ENCODE measurements at regions not wholly inside any gene's neighbourhood (a gene's known extent, or its start where the extent isn't known, plus 50 kb on each side); places are given as distances from the start of the nearest gene placed in this dataset.

- H3K4me3 Mint-ChIP-seq (ENCODE audit: unreplicated experiment), result no peak overlapping the region
Measured at GRCh38 chr11:45597097-45597496, 68.3 kb downstream of the CHST1 start.

GRCh38 chr11:45596571-45596970, 68.9 kb downstream of the CHST1 start:
- H3K27ac Mint-ChIP-seq (ENCODE audit: unreplicated experiment), result no peak overlapping the region
- no peak overlapping the region for H3K4me3 Mint-ChIP-seq (ENCODE audit: unreplicated experiment)
- H3K4me1 Mint-ChIP-seq (ENCODE audit: unreplicated experiment), result no peaks in the 10 kb centered on the region
- no peak for TF ChIP-seq CTCF (IDR thresholded peaks at IDR 0.05)
- no peaks in the 10 kb centered on the region for H3K36me3 Mint-ChIP-seq (ENCODE audit: unreplicated experiment)
- peaks cover 13% of the 10 kb centered on the region for H3K27me3 Mint-ChIP-seq (ENCODE audit: unreplicated experiment)
- DNase-seq (ENCODE audit: extremely low spot score, unreplicated experiment), result no peak
- no peaks in the 10 kb centered on the region for H3K9me3 Mint-ChIP-seq (ENCODE audit: unreplicated experiment)

More at GRCh38 chr11:45597097-45597496, 68.3 kb downstream of the CHST1 start:
- DNase-seq (ENCODE audit: extremely low spot score, unreplicated experiment), result no peak
- Mint-ChIP-seq H3K9me3 (ENCODE audit: unreplicated experiment) (no peaks in the 10 kb centered on the region), H3K4me1 (ENCODE audit: unreplicated experiment) (no peaks in the 10 kb centered on the region), H3K27me3 (ENCODE audit: unreplicated experiment) (peaks cover 16% of the 10 kb centered on the region), H3K27ac (ENCODE audit: unreplicated experiment) (no peak overlapping the region), H3K36me3 (ENCODE audit: unreplicated experiment) (no peaks in the 10 kb centered on the region)
- no peak for TF ChIP-seq CTCF (IDR thresholded peaks at IDR 0.05)

- H3K4me3 Mint-ChIP-seq (ENCODE audit: unreplicated experiment), result no peak overlapping the region
- no peak for DNase-seq (ENCODE audit: extremely low spot score, unreplicated experiment)
- no peak for TF ChIP-seq CTCF (IDR thresholded peaks at IDR 0.05)
- no peak overlapping the region for H3K27ac Mint-ChIP-seq (ENCODE audit: unreplicated experiment)
- H3K4me1 Mint-ChIP-seq (ENCODE audit: unreplicated experiment), result no peaks in the 10 kb centered on the region
- no peaks in the 10 kb centered on the region for H3K9me3 Mint-ChIP-seq (ENCODE audit: unreplicated experiment)
- H3K27me3 Mint-ChIP-seq (ENCODE audit: unreplicated experiment), result peaks cover 6% of the 10 kb centered on the region
- no peaks in the 10 kb centered on the region for H3K36me3 Mint-ChIP-seq (ENCODE audit: unreplicated experiment)
Measured at GRCh38 chr11:45593992-45594391, 71.4 kb downstream of the CHST1 start.

- Mint-ChIP-seq H3K9me3 (ENCODE audit: unreplicated experiment) (no peaks in the 10 kb centered on the region), H3K4me3 (ENCODE audit: unreplicated experiment) (no peak overlapping the region), H3K36me3 (ENCODE audit: unreplicated experiment) (no peaks in the 10 kb centered on the region), H3K27me3 (ENCODE audit: unreplicated experiment) (peaks cover 10% of the 10 kb centered on the region), H3K27ac (ENCODE audit: unreplicated experiment) (no peak overlapping the region), H3K4me1 (ENCODE audit: unreplicated experiment) (no peaks in the 10 kb centered on the region)
- no peak for TF ChIP-seq CTCF (IDR thresholded peaks at IDR 0.05)
- DNase-seq (ENCODE audit: extremely low spot score, unreplicated experiment), result no peak
Measured at GRCh38 chr11:45592636-45593035, 72.8 kb downstream of the CHST1 start.

GRCh38 chr11:45590743-45591142, 74.7 kb downstream of the CHST1 start:
- no peak for TF ChIP-seq CTCF (IDR thresholded peaks at IDR 0.05)
- no peak overlapping the region for H3K4me3 Mint-ChIP-seq (ENCODE audit: unreplicated experiment)
- peaks cover 13% of the 10 kb centered on the region for H3K27me3 Mint-ChIP-seq (ENCODE audit: unreplicated experiment)
- no peaks in the 10 kb centered on the region for H3K4me1 Mint-ChIP-seq (ENCODE audit: unreplicated experiment)
- H3K27ac Mint-ChIP-seq (ENCODE audit: unreplicated experiment), result no peak overlapping the region
- DNase-seq (ENCODE audit: extremely low spot score, unreplicated experiment), result no peak
- H3K9me3 Mint-ChIP-seq (ENCODE audit: unreplicated experiment), result no peaks in the 10 kb centered on the region
- no peaks in the 10 kb centered on the region for H3K36me3 Mint-ChIP-seq (ENCODE audit: unreplicated experiment)

Measured in osteocyte (in vitro differentiated cells).